Thoracic aorta (tissue), 2 donors: ENCODE measurements at regions not wholly inside any gene's neighbourhood (a gene's known extent, or its start where the extent isn't known, plus 50 kb on each side); places are given as distances from the start of the nearest gene placed in this dataset.
A peak's percentile ranks its signal among the peaks of the same experiment; 100 is the strongest.

Experiments
- ATAC-seq: fragments of 150-250 bp; one replicate; pipeline ENCODE4 v1.8.0; 2017; ENCODE audit warnings: low read depth; ENCODE audit not compliant: insufficient number of reproducible peaks, low FRiP score
- DNase-seq: peaks from one replicate; pipeline ENCODE4 v3.0.0-alpha.2; 2020; ENCODE audit warnings: low spot score
- H3K27ac ChIP-seq, 2 donors: fragments of 200-600 bp; sonication (generic); 1 replicate in 1 of 2; 2 replicates in 1 of 2; pipeline ENCODE4 v1.5.1; 2016; ENCODE audit warnings: mild to moderate bottlenecking in 2 of 2, moderate library complexity in 2 of 2
- H3K27me3 ChIP-seq: fragments of 200-600 bp; sonication (generic); replicated peaks from 2 replicates; pipeline ENCODE4 v1.6.0; 2016; ENCODE audit warnings: mild to moderate bottlenecking; ENCODE audit not compliant: insufficient read depth
- H3K36me3 ChIP-seq: fragments of 200-600 bp; sonication (generic); one replicate; pipeline ENCODE4 v1.5.1; 2016
- H3K4me1 ChIP-seq, 2 donors: fragments of 200-600 bp; sonication (generic); 1 replicate in 1 of 2; 2 replicates in 1 of 2; pipeline versions ENCODE4 v1.5.1 to v1.6.0; 2016; ENCODE audit warnings: low read depth in 2 of 2, mild to moderate bottlenecking in 1 of 2; ENCODE audit not compliant: control insufficient read depth in 1 of 2
- H3K4me3 ChIP-seq: fragments of 200-600 bp; sonication (generic); 2 replicates; pipeline ENCODE4 v1.5.1; 2016; ENCODE audit warnings: mild to moderate bottlenecking
- H3K9me3 ChIP-seq: fragments of 200-600 bp; sonication (generic); 2 replicates; pipeline ENCODE4 v1.5.1; 2016
- TF ChIP-seq, protein P1 (sequence below): fragments of 200-600 bp; sonication (generic); IDR thresholded peaks from one replicate; pipeline ENCODE4 v1.5.1; 2019; ENCODE audit warnings: antibody characterized with exemption

DNA sequence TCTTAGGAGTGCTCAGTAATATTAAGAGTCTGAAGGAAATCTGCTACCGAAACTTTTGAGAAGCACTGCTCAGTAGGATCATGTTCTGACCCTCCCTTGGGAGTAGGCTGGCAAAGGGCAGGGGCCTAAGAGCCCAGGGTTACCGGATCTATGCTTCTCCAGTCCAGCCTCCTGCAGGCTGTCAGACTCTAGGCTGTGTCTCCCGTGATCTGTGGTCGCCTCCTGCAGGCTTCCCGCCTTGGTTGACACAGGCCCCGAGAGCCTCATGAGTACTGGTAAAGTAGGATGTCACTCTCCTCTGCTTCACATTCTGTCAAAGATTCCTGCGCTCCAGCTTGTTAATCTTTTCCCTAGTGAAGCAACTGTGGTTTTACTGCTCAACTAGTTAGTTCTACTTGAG lies 647.8 kb upstream of the RAB6C start:
- Histone ChIP-seq H3K9me3 (no peaks in the 10 kb centered on the region), H3K36me3 (no peaks in the 10 kb centered on the region), H3K4me3 (no peak overlapping the region), H3K27me3 (no peaks in the 10 kb centered on the region), H3K4me1 (peaks cover 0 to 9% of the 10 kb centered on the region in 2 donors), H3K27ac (no peak overlapping the region)
- ATAC-seq, result no peak
- TF ChIP-seq, protein P1, sequence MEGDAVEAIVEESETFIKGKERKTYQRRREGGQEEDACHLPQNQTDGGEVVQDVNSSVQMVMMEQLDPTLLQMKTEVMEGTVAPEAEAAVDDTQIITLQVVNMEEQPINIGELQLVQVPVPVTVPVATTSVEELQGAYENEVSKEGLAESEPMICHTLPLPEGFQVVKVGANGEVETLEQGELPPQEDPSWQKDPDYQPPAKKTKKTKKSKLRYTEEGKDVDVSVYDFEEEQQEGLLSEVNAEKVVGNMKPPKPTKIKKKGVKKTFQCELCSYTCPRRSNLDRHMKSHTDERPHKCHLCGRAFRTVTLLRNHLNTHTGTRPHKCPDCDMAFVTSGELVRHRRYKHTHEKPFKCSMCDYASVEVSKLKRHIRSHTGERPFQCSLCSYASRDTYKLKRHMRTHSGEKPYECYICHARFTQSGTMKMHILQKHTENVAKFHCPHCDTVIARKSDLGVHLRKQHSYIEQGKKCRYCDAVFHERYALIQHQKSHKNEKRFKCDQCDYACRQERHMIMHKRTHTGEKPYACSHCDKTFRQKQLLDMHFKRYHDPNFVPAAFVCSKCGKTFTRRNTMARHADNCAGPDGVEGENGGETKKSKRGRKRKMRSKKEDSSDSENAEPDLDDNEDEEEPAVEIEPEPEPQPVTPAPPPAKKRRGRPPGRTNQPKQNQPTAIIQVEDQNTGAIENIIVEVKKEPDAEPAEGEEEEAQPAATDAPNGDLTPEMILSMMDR, result no peak
- no peak for DNase-seq

DNA sequence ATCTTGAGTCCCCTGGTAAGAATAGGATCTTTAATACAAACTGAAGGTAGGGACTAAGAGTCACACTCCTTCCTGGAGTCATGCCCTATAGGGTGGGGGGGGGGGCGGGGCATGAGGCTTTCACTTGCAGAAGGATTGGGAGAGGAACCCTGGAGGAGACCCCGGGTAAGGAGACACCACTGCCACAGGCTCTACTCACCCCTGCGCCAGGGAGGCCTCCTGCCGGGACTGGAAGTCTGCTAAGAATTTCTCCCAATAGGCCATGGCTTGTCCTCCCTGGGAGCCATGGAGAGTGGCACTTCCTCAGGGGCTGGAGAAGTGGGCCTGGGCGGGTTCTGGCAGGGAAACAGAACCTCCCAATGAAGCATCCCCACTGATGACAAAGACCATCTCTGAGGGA lies 645.3 kb upstream of the RAB6C start:
- ATAC-seq, result no peak
- DNase-seq, result no peak
- H3K4me1 ChIP-seq, result peaks cover 0 to 9% of the 10 kb centered on the region in 2 donors
- H3K36me3 ChIP-seq, result no peaks in the 10 kb centered on the region
- no peak overlapping the region for H3K4me3 ChIP-seq
- TF ChIP-seq, protein P1, result no peak
- H3K9me3 ChIP-seq, result no peaks in the 10 kb centered on the region
- peak overlapping the region in 1 of 2 donors; percentile 41 for H3K27ac ChIP-seq
- no peaks in the 10 kb centered on the region for H3K27me3 ChIP-seq

DNA sequence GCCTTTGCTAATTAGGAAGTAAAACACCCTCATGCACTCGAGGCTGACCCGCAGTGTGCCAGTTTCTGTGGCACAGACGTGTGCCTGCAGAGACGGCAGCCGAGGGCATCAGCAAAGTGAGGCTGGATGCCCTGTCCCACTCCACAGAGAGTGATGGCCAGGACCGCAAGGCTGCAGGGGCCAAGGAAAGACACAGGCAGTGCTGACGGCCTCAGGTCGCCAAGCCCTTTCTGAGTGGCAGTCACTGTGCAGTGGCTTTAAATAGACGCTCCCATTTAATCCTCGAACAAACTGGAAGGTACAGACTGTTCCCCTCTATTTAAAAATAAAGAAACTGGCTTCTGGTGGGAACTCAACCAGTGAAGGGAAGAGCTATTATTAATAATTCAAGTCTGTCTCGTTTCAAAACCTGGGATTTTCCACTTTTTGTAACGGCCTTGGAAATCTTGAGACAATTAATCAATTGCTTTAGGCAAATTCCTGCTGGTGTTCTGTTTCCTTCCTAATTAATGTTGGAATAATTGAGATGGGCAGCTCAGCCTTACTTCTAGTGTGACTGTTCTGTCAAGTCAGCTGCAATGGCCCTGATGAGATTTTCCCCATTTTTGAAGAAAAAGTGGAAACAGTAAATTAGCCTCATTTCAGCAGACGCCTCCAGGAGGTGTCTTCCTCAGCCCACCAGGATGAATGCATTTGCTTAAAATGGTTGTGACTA lies 644.6 kb upstream of the RAB6C start:
- Histone ChIP-seq H3K27me3 (no peaks in the 10 kb centered on the region), H3K4me1 (peaks cover 0 to 9% of the 10 kb centered on the region in 2 donors), H3K27ac (peak overlapping the region in 1 of 2 donors; percentile 41), H3K36me3 (no peaks in the 10 kb centered on the region), H3K4me3 (no peak overlapping the region), H3K9me3 (no peaks in the 10 kb centered on the region)
- TF ChIP-seq, protein P1, result no peak
- DNase-seq (no peak), ATAC-seq (no peak)

DNA sequence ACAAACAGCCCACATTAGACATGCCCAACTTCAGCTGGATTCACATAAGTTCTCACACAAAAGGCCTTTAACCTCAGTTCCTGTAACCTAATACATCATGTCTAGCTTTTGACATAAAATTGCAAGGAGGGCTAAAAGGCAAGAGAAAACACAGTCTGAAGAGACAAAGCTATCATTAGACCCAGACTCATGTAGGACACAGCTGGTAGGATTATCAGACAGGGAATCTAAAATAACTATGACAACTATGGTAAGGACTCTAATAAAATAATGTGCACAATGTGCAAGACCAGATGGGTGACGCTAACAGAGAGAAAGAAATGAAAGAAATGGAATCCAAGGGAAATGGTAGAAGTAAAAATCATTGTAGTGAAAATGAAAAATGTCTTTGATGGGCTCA lies 643.2 kb upstream of the RAB6C start:
- peak overlapping the region in 1 of 2 donors; percentile 40 for H3K27ac ChIP-seq

DNA sequence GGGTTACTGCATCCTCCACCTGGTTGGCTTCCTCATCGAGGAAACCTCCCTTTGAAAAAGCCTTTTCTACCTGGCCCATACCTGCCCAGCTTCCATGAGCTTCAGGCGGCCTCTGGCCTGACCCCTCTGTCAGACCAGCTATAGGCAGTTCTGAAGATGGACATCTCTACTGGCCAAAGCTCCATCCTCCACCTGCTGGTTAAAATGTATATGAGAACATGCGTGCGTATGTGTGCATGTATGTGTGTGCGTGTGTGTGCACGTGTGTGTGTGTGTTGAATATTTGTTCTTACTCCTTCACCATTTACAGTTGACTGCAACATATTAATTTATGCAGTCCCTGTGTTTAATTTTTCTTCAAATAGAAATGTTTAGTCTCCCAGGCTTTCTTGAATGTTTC lies 642.4 kb upstream of the RAB6C start:
- TF ChIP-seq, protein P1, result no peak
- H3K4me1 ChIP-seq, result peaks cover 0 to 9% of the 10 kb centered on the region in 2 donors
- no peak overlapping the region for H3K27ac ChIP-seq
- no peak for ATAC-seq
- H3K9me3 ChIP-seq, result peaks cover 3% of the 10 kb centered on the region
- DNase-seq, result no peak
- H3K4me3 ChIP-seq, result no peak overlapping the region
- no peaks in the 10 kb centered on the region for H3K27me3 ChIP-seq
- no peaks in the 10 kb centered on the region for H3K36me3 ChIP-seq

More for the DNA sequence above, 643.2 kb upstream of the RAB6C start:
- peaks cover 0 to 9% of the 10 kb centered on the region in 2 donors for H3K4me1 ChIP-seq
- ATAC-seq, result no peak
- no peak overlapping the region for H3K4me3 ChIP-seq
- no peak for DNase-seq
- H3K9me3 ChIP-seq, result peaks cover 3% of the 10 kb centered on the region
- H3K36me3 ChIP-seq, result no peaks in the 10 kb centered on the region
- TF ChIP-seq, protein P1, result no peak
- H3K27me3 ChIP-seq, result no peaks in the 10 kb centered on the region
